ENCODE measurements at regions not wholly inside any gene's neighbourhood (a gene's known extent, or its start where the extent isn't known, plus 50 kb on each side); places are given as distances from the start of the nearest gene placed in this dataset.
"Not testable (repeated sequence)": the region's sequence is repeated elsewhere in the genome, so short reads cannot be mapped to it uniquely, and the experiment has no call there.

DNA sequence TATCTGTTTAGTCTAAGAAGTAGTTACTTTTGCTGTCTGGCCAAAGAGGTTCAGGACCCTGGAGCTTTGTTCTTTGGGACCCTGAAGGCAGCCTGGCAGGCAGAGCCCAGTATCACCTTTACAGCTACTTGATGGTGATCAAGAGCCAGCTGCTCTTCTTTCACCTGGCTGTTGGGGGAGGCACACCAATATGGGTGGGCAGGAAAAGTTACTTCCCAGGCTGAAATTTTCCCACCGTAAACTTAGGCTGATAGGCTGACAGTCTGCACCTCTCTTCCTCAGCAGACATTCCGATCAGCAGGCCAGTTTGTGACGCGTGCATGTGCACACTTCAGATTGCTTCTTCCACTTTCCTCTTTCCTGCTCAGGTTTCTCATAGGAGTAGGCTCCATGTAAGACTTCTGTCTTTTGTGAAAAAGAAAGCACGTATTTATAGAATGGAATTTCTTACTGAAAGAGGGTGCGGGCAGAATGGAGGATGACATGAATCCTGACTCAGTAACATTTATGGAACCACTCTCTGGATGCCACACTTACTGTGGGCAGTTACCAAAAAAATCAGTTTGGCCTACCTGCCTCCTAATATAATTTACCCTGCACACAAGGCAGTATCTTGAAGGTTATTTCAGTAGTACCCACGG, 223.9 kb upstream of the DMRT1 start:
- FAIRE-seq (no peak), DNase-seq (ENCODE audit: insufficient read length) (no peak)
- TF ChIP-seq POLR2AphosphoS5 (IDR thresholded peaks at IDR 0.05; ENCODE audit: low read depth, low read length), result no peak
- TF ChIP-seq POLR2A (IDR thresholded peaks at IDR 0.05; ENCODE audit: low read depth, low read length), result no peak
- no peak for TF ChIP-seq TAF1 (IDR thresholded peaks at IDR 0.05; ENCODE audit: borderline replicate concordance, low read depth, low read length)

- no peak for DNase-seq (ENCODE audit: insufficient read length)
- no peak for FAIRE-seq
- TF ChIP-seq TAF1 (IDR thresholded peaks at IDR 0.05; ENCODE audit: borderline replicate concordance, low read depth, low read length) (no peak), POLR2A (IDR thresholded peaks at IDR 0.05; ENCODE audit: low read depth, low read length) (no peak), POLR2AphosphoS5 (IDR thresholded peaks at IDR 0.05; ENCODE audit: low read depth, low read length) (no peak)
These were observed 223.0 kb upstream of the DMRT1 start for GRCh38 chr9:618478-618877.

- no peak for TF ChIP-seq TAF1 (IDR thresholded peaks at IDR 0.05; ENCODE audit: borderline replicate concordance, low read depth, low read length)
- no peak for TF ChIP-seq POLR2A (IDR thresholded peaks at IDR 0.05; ENCODE audit: low read depth, low read length)
- TF ChIP-seq POLR2AphosphoS5 (IDR thresholded peaks at IDR 0.05; ENCODE audit: low read depth, low read length), result no peak
- FAIRE-seq (no peak), DNase-seq (ENCODE audit: insufficient read length) (no peak)
These were observed 220.2 kb upstream of the DMRT1 start for GRCh38 chr9:621201-621855.

DNA sequence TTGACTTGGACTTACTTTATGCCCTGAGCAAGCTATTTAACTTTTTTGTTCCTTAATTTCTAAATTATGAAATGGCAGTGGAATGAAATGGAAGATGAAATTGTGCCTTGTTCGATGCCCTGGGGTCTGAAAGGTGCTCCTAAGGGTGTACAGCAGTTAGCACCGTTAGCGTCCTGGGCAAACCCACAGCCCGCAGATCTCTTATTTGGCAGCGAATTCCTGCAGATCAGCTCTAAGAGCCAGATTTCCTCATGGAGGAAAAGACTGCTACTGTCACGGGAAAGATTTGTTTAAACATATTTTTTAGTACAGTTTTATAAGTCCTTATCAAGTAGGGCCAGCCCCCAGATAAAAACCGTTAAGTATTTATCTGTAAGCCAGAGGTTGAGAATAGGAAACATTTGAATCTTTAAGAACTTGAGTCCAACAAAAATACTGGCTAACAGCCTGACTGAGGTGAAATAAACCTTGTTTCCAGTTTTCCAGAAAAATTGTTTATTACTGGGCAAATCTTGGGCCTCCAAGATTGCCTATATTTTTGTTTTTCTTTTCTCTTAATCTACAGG, 216.5 kb upstream of the DMRT1 start:
- no peak for FAIRE-seq
- no peak for TF ChIP-seq POLR2A (IDR thresholded peaks at IDR 0.05; ENCODE audit: low read depth, low read length)
- TF ChIP-seq TAF1 (IDR thresholded peaks at IDR 0.05; ENCODE audit: borderline replicate concordance, low read depth, low read length), result no peak
- TF ChIP-seq POLR2AphosphoS5 (IDR thresholded peaks at IDR 0.05; ENCODE audit: low read depth, low read length), result no peak
- DNase-seq (ENCODE audit: insufficient read length), result no peak

GRCh38 chr9:625613-626012, 215.9 kb upstream of the DMRT1 start:
- FAIRE-seq (no peak), DNase-seq (ENCODE audit: insufficient read length) (no peak)
- TF ChIP-seq TAF1 (IDR thresholded peaks at IDR 0.05; ENCODE audit: borderline replicate concordance, low read depth, low read length), result no peak

DNA sequence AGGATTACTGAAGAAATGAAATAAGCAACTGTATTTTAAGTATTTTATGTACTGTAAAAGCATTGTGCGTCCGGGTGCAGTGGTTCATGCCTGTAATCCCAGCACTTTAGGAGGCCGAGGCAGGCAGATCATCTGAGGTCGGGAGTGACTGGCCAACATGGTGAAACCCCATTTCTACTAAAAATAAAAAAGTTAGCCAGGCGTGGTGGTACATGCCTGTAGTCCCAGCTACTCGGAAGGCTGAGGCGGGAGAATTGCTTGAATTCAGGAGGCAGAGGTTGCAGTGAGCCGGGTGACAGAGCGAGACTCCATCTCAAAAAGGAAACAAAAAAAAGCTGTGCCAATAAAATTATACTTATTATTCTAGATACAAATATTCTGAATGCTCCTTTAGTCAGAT, 215.4 kb upstream of the DMRT1 start:
- DNase-seq (ENCODE audit: insufficient read length); FAIRE-seq: not testable (repeated sequence)

DNA sequence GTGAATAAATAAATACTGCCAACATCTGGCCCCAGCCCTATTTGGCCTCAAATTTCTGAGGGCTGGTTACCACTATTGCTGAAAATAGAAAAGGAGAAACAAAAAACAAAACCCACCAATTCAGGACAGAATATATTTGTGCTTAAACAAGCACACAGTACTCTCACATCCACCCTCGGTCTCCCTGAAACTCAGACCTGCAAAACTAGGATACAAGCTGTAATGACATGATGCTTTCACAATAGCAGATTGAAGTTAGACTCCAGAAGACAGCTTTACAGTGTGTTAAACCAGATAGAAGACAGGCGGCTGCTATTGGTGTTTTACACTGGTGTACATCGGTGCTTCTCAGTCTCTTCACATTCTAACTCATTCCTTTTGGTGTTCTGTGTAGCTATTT, 214.9 kb upstream of the DMRT1 start:
- TF ChIP-seq POLR2A (IDR thresholded peaks at IDR 0.05; ENCODE audit: low read depth, low read length) (no peak), TAF1 (IDR thresholded peaks at IDR 0.05; ENCODE audit: borderline replicate concordance, low read depth, low read length) (no peak), POLR2AphosphoS5 (IDR thresholded peaks at IDR 0.05; ENCODE audit: low read depth, low read length) (no peak)
- no peak for FAIRE-seq
- DNase-seq (ENCODE audit: insufficient read length), result no peak

GRCh38 chr9:627336-627970, 214.0 kb upstream of the DMRT1 start:
- no peak for FAIRE-seq
- no peak for TF ChIP-seq POLR2AphosphoS5 (IDR thresholded peaks at IDR 0.05; ENCODE audit: low read depth, low read length)
- no peak for TF ChIP-seq TAF1 (IDR thresholded peaks at IDR 0.05; ENCODE audit: borderline replicate concordance, low read depth, low read length)
- TF ChIP-seq POLR2A (IDR thresholded peaks at IDR 0.05; ENCODE audit: low read depth, low read length), result no peak
- DNase-seq (ENCODE audit: insufficient read length), result no peak

GRCh38 chr9:629146-629545, 212.4 kb upstream of the DMRT1 start:
- DNase-seq (ENCODE audit: insufficient read length) (no peak), FAIRE-seq (no peak)
- TF ChIP-seq POLR2AphosphoS5 (IDR thresholded peaks at IDR 0.05; ENCODE audit: low read depth, low read length) (no peak), TAF1 (IDR thresholded peaks at IDR 0.05; ENCODE audit: borderline replicate concordance, low read depth, low read length) (no peak)

DNA sequence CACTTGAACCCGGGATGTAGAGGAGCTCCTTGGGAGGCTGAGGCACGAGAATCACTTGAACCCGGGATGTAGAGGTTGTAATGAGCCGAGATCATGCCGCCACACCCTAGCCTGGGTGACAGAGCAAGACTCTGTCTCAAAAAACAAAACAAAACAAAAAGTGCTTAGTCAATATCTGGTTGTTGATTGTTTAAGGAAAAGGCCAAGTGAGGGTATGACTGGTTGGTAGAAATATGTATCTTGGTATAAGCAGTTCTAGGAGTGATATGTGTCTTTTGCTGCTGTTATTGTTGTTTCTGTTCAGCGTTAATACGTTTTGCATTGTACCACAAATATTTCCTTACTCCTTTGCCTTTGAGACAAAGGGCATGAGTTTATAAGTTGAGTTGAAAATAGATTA, 210.7 kb upstream of the DMRT1 start:
- no peak for FAIRE-seq
- DNase-seq (ENCODE audit: insufficient read length), result no peak
- TF ChIP-seq POLR2A (IDR thresholded peaks at IDR 0.05; ENCODE audit: low read depth, low read length) (no peak), TAF1 (IDR thresholded peaks at IDR 0.05; ENCODE audit: borderline replicate concordance, low read depth, low read length) (no peak), POLR2AphosphoS5 (IDR thresholded peaks at IDR 0.05; ENCODE audit: low read depth, low read length) (no peak)

- DNase-seq (ENCODE audit: insufficient read length) (no peak), FAIRE-seq (no peak)
- TF ChIP-seq POLR2A (IDR thresholded peaks at IDR 0.05; ENCODE audit: low read depth, low read length) (no peak), POLR2AphosphoS5 (IDR thresholded peaks at IDR 0.05; ENCODE audit: low read depth, low read length) (no peak)
These were observed 209.9 kb upstream of the DMRT1 start for GRCh38 chr9:631596-631995.

- TF ChIP-seq POLR2AphosphoS5 (IDR thresholded peaks at IDR 0.05; ENCODE audit: low read depth, low read length), result no peak
- no peak for TF ChIP-seq POLR2A (IDR thresholded peaks at IDR 0.05; ENCODE audit: low read depth, low read length)
- no peak for FAIRE-seq
- DNase-seq (ENCODE audit: insufficient read length), result no peak
These were observed 208.0 kb upstream of the DMRT1 start for GRCh38 chr9:633461-633860.
